NCI-H510A treated with DMSO at 0.1 percent for 48 hours (cell line): ENCODE measurements at regions not wholly inside any gene's neighbourhood (a gene's known extent, or its start where the extent isn't known, plus 50 kb on each side); places are given as distances from the start of the nearest gene placed in this dataset.
"Not testable (repeated sequence)": the region's sequence is repeated elsewhere in the genome, so short reads cannot be mapped to it uniquely, and the experiment has no call there.

ENCODE experiments used
- DNase-seq: peaks from one replicate; lab custom pipeline; 2025; lab: John Stamatoyannopoulos, UW

DNA sequence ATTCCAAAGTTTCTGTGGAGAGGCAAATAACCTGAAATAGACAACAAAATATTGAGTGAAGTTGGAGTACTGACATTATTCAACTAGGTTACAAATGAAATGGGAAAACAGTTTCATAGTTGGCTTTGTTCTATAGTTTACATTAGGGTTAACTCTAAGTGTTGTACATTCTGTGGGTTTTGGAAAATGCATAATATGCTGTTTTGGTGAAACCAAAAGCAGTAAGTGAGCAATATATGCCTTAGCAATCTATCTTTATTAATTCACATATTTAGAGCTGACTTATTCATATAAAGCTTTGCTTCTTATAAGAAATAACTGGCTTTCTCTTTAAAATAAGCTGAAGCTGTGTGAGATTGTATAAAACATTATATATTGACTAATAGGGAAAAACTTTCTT lies 157.5 kb upstream of the AHI1 start:
- no peak for DNase-seq

- DNase-seq, result peak; percentile 44
These were observed 159.7 kb upstream of the AHI1 start for GRCh38 chr6:135657207-135657606.

DNA sequence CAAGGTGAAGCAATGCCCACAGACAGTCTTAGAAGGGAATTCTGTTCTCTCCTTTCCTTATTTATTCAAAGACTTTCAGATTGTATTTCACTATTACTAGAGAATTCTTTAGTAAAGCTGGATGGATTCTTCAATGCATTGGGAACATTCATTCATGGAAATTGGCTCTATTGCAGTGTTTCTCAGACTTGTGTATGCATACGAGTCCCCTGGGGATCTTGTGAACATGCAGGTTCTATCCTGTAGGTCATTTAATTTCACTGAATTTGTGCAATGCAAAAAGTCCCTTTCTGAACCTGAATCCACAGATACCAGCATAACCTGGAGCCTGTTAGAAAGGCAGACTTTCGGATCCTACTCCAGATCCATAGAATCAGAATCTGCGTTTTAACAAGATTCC lies 160.9 kb upstream of the AHI1 start:
- no peak for DNase-seq

- no peak for DNase-seq
These were observed 161.4 kb upstream of the AHI1 start for GRCh38 chr6:135658916-135659315.

GRCh38 chr6:135664527-135664926 lies 167.0 kb upstream of the AHI1 start:
- DNase-seq, result no peak

GRCh38 chr6:135665935-135666334 lies 168.4 kb upstream of the AHI1 start:
- no peak for DNase-seq

GRCh38 chr6:135667691-135668455 lies 170.3 kb upstream of the AHI1 start:
- DNase-seq, result peak; percentile 15

DNA sequence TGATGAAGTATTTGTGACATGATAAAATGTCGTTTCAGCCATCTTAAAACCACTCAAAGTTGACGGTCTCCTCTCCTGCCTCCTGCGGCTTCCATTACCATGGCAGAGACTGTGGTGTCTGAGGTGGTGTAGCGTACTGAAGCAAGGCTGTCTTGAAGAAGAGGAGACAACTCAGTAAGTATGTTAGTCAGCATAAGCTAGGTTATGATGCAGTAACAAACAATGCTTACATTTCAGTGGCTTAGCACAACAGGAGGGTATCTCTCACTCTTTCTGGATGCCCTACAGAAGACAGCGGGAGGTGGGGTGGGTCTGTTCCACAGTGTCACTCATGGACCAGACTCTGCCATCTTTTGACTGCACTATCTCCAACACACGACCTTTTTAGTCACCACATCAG lies 174.7 kb upstream of the AHI1 start:
- no peak for DNase-seq

DNA sequence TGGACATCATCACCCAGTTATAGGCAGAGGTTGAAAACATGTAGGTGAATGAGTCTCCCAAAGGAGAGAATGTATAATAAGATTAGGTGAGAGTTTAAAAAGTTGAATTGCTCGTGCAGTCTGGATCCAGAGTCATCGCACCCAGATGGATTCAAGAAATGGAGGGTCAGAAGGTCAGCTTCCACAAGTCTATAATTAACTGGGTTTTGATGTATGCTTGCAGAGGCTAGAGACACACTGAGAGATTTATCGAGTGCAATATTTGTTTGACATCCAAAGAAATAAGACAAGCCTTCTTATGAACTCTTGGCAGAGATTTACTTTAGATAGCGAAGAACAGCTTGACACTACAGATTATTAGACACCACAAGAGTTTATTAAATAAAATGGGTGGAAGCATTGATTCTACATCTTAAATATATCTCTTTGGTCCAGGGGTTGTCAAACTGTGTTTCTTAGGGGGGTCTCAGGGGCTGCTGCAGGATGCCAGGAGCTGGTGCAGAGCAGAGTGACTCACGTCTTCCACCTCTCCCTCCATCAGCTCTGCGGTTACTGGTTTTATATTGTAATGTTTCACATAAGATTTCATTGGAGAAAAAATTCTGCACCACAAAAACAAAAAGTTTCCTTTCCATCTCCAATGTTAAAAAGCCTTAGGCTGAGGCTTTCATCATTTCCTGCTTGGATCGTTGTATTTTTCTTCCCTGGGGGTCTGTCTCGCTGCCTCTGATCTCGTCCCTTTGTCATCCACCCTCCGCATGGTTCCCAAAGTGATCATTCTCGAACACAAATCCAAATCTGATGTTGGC lies 176.2 kb upstream of the AHI1 start:
- DNase-seq, result no peak

DNA sequence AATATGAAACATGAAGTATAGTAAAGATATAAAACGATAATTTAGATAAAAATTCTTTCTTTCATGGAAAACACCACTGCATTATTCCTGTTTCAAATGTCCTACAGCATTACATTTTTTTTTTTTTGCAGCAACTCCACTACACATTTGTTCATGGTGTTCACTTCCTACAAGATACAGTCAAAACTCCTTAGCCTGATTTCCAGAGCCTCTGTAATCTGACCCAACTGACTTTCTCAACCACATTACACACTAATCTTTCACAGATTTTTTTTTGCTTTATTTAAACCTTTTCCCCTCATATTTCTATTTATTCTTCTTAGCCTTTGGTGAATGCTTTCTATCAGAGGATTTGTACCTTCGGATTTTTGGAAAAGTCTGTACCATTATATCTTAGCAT lies 176.5 kb upstream of the PDE7B start:
- no peak for DNase-seq

DNA sequence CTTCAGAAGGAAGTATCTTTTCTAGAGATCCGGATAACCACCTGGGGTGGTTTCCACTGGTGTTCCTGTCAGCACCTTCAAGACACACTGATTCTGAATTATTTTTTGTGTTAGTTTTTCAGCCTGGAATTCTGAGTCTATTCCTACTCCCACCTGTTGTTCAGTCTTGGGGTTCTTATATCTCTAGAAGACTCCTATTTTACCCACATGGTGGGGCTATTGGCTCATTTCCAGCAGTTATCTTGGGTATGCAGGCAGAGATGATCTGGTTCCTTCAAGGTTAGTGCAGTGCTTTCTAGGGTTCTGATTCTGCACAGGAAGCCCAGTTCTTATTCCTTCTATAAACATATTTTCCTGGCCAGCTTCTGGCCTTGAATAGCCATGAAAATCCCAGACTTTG lies 175.6 kb upstream of the PDE7B start:
- DNase-seq, result no peak

DNA sequence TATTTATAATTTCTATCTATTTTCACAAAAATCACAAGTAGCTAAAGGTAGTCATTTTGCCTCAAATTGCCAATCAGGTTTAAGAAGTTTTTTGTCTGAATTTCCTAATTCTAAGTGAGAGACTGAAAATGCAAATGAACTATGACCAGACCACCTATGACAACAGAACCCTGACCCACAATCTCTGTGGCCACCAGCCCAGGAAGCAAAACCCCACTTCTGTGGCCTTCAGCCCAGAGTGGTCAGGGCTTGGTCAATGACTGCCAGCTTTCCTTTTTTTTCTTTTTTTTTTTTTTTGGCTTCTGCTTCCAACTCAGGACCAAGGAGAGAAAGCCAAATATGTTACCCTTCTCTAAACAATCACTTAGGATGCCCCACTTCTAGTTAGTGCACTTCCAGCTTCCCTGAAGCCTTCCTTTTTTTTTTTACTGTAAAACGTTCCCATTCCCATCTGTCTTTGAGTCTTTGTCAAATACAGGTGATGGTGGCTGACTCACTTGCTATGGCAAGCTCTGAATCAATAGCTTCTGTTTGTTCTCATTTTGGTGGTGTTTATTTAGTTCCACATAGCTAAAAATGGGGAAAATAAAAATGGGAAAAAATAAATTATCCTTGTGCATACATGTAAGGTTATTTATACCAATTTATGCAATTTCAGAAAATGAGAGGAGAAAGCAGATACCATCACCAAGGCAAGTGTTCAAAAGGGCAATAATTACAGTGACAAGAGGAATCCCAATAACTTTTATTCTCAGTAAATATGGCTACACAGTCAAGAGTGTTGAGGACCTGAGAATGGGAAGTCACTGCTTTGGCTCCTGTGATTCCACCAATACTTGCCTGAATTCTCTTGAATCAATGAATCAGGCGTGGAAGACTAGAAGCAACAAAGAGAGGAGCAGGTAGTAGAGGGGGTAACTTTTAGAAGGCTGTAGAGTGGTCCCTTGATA lies 170.3 kb upstream of the PDE7B start:
- no peak for DNase-seq

DNA sequence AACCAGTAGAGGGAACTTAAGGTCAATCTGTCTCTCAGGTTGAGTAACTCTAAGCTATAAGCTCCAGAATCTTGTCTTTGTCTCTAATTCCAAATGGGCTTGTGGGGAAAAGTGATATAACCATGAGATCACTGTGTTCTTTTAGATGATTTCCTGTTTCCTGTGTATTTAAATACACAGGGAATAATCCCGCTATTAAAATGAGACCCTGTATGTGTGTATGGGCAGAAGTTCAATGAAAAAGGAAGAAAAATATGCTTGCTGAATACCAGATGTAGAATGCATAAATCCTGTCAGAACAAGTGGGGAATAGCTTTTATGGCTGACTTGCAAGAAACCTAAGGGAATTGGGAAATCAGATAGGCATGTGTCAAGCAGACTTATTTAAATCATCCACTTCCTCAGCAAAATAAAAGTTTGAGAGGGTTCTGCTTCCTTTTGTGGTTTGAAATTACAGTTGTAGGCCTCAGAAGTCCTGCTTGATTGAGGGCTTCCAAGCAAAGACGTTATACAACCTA lies 164.7 kb upstream of the PDE7B start:
- no peak for DNase-seq

GRCh38 chr6:135688476-135688875 lies 163.0 kb upstream of the PDE7B start:
- DNase-seq, result not testable (repeated sequence)

DNA sequence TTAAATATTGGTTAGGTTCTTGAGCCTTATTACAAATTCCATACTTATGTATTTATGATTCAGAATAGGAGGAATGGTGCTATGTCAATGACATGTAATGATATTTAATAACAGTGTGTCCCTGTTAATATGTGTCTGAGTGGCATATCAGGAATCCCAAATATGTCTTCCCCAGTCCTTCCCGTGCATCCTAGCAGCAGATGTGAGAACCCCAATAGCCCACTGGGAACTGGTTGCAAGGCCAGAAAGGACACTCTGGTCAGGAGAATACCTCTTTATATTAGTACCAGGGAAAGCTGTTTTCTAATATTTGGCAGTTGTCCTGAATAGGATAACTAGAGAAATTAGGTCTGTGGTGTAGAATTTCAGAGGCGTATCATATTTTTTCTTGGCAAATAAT lies 159.1 kb upstream of the PDE7B start:
- DNase-seq, result no peak

- no peak for DNase-seq
These were observed 157.6 kb upstream of the PDE7B start for GRCh38 chr6:135693811-135694370.

DNA sequence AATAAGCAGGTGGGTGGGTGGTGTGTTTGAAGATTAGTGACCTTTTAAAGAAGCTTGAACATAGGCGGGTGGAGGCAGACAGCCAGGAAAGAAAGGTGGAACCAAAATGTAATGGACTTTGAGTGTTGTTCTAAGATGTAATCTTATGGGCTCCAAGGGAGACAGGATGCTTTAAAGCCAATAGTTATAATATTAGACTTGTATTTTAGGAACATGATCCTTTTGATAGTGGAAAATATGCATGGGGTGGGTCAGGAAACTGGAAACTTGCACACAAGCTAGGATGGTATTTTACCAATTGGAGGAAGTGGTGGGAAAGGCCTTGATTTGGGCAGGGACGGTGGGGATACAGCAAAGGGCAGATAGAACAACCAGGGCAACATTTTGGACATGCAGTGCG lies 151.8 kb upstream of the PDE7B start:
- DNase-seq, result no peak

DNA sequence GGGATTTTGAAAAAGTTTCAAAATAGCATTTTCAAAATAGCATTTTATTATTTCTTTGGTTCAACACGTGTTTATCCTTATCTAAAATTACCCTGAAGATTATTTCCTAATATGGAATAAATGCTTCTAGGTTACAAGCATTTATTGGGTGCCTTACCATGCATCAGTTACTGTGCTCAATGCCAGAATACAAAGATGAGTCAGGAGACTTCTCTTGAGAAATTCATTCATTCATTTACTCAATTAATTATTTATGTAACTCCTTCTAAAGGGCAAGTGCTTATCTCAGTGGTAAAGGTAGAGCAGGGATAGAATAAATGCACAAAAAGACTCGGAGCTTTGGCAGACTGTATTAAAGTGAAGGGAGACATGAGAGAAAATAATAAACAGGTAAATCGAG lies 150.1 kb upstream of the PDE7B start:
- no peak for DNase-seq

GRCh38 chr6:135703007-135703406 lies 148.5 kb upstream of the PDE7B start:
- no peak for DNase-seq

DNA sequence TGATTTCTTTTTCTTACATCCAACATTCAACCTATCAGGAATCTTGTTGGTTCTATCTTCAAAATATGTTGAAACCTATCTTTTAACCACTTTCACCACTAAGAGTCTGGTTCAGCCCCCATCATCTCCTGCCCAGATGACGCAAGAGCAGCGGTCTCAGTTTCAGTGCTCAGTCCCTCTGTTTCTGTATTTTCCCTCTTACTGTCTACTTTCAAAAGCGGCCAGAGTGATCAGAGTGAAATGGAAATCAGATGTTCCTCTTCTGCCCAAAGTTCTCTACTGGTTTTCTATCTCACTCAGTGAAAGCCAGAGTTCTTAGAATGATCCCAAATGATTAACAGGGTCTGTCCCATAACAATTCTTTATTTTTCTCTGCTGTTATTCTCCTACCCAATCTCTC lies 147.9 kb upstream of the PDE7B start:
- no peak for DNase-seq

GRCh38 chr6:135707426-135707825 lies 144.1 kb upstream of the PDE7B start:
- no peak for DNase-seq

- no peak for DNase-seq
These were observed 141.5 kb upstream of the PDE7B start for GRCh38 chr6:135710042-135710441.
